OCI-LY3 (cell line): ENCODE measurements at regions not wholly inside any gene's neighbourhood (a gene's known extent, or its start where the extent isn't known, plus 50 kb on each side); places are given as distances from the start of the nearest gene placed in this dataset.

Source experiments
- H2AFZ ChIP-seq: fragments of 200-600, 300-600 bp; shearing (Covaris generic); 2 replicates; pipeline ENCODE4 v1.6.0; 2014; ENCODE audit warnings: antibody characterized with exemption, low read depth, low read length
- H3K27ac ChIP-seq: fragments of 200-600, 300-600 bp; sonication (generic); 2 replicates; pipeline ENCODE4 v1.5.1; 2014; ENCODE audit warnings: mild to moderate bottlenecking, low read length, moderate library complexity, mixed read lengths
- H3K27me3 ChIP-seq: fragments of 200-600, 300-600 bp; sonication (generic); 2 replicates; pipeline ENCODE4 v1.6.1; 2014; ENCODE audit warnings: low read depth, low read length, mixed read lengths
- H3K36me3 ChIP-seq: fragments of 200-600, 300-600 bp; sonication (generic); replicated peaks from 2 replicates; pipeline ENCODE3; 2014; ENCODE audit warnings: low read depth, low read length, mixed read lengths
- H3K4me1 ChIP-seq: fragments of 300-600, 200-600 bp; sonication (generic); 2 replicates; pipeline ENCODE4 v1.6.1; 2014; ENCODE audit warnings: low read length, mixed read lengths
- H3K4me2 ChIP-seq: fragments of 200-600, 300-600 bp; sonication (generic); 2 replicates; pipeline ENCODE4 v1.6.1; 2014; ENCODE audit warnings: low read length, mixed read lengths
- H3K4me3 ChIP-seq: fragments of 300-600, 200-600 bp; sonication (generic); 2 replicates; pipeline ENCODE4 v1.5.1; 2014; ENCODE audit warnings: antibody characterized with exemption, mild to moderate bottlenecking, low read length, moderate library complexity
- H3K79me2 ChIP-seq: fragments of 300-600, 200-600 bp; shearing (Covaris generic); 2 replicates; pipeline ENCODE4 v1.6.1; 2014; ENCODE audit warnings: mild to moderate bottlenecking, low read length, mixed read lengths
- H3K9ac ChIP-seq: fragments of 300-600, 200-600 bp; shearing (Covaris generic); 2 replicates; pipeline ENCODE4 v1.6.0; 2014; ENCODE audit warnings: mild to moderate bottlenecking, low read length, moderate library complexity
- H3K9me3 ChIP-seq: fragments of 200-600, 300-600 bp; shearing (Covaris generic); 2 replicates; pipeline ENCODE4 v1.6.1; 2014; ENCODE audit warnings: low read length, mixed read lengths; ENCODE audit not compliant: insufficient read depth
- H4K20me1 ChIP-seq: fragments of 200-600, 300-600 bp; sonication (generic); 2 replicates; pipeline ENCODE4 v1.6.1; 2016; ENCODE audit warnings: low read length, mixed read lengths; ENCODE audit not compliant: insufficient read depth
- EZH2phosphoT487 ChIP-seq: fragments of 200-600 bp; shearing (Covaris generic); IDR thresholded peaks from 2 replicates; pipeline ENCODE4 v1.6.1; 2018; ENCODE audit warnings: antibody characterized with exemption, mixed run types, low read depth
- TF ChIP-seq, protein P1 (sequence below): fragments of 200-600, 300-600 bp; sonication (generic); IDR thresholded peaks from 2 replicates; pipeline ENCODE4 v1.5.1; 2014; ENCODE audit warnings: antibody characterized with exemption, low read length, low read depth

DNA sequence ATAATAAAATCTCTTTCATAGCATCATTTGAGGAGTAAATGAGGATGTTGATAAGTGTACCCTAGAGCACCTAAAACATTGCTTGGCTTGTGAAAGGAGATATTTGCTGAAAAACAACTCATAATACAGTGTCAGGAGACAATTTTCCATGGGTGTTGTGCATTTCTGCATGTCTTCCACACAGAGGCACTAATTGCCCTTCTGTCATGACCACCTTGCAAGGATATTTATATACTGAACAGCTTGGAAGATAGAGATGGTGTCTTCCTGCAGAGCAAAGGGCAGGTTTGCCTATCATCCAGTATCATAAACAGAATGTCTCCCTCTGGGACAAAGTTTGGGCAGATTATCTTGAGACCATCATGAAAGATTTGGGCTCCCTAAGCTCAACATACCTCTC lies 495.2 kb upstream of the LRRN3 start:
- Histone ChIP-seq H3K9me3 (no peaks in the 10 kb centered on the region), H3K27ac (no peak overlapping the region), H2AFZ (no peak overlapping the region), H3K4me3 (no peak overlapping the region), H3K27me3 (no peaks in the 10 kb centered on the region), H3K4me2 (no peak overlapping the region), H3K79me2 (no peaks in the 10 kb centered on the region), H3K9ac (no peak overlapping the region), H3K36me3 (no peaks in the 10 kb centered on the region), H3K4me1 (no peaks in the 10 kb centered on the region), H4K20me1 (no peaks in the 10 kb centered on the region)
- TF ChIP-seq, protein P1, sequence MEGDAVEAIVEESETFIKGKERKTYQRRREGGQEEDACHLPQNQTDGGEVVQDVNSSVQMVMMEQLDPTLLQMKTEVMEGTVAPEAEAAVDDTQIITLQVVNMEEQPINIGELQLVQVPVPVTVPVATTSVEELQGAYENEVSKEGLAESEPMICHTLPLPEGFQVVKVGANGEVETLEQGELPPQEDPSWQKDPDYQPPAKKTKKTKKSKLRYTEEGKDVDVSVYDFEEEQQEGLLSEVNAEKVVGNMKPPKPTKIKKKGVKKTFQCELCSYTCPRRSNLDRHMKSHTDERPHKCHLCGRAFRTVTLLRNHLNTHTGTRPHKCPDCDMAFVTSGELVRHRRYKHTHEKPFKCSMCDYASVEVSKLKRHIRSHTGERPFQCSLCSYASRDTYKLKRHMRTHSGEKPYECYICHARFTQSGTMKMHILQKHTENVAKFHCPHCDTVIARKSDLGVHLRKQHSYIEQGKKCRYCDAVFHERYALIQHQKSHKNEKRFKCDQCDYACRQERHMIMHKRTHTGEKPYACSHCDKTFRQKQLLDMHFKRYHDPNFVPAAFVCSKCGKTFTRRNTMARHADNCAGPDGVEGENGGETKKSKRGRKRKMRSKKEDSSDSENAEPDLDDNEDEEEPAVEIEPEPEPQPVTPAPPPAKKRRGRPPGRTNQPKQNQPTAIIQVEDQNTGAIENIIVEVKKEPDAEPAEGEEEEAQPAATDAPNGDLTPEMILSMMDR = no peak
- TF ChIP-seq EZH2phosphoT487 = no peak

DNA sequence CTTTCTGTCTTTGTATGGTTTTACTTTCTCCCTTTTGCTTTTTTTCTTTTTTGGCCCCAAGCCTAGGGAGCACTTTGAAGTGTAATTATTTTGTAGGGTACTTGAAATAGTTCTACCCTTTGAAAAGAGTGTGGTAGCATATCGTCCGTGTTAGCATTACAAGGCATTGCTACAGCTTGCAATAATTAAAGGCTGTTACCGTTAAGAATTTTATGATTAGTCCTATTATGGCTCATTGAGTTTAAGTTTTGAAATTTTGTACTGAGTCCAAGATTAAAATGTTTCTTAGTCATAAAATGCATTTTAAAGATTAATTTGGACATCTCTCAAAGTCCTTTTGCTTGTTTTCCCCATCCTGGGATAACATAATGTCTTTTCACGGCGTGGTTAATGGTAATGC lies 490.0 kb upstream of the LRRN3 start:
- H3K27me3 ChIP-seq = no peaks in the 10 kb centered on the region
- no peaks in the 10 kb centered on the region for H3K36me3 ChIP-seq
- H4K20me1 ChIP-seq = no peaks in the 10 kb centered on the region
- no peaks in the 10 kb centered on the region for H3K9me3 ChIP-seq
- no peak overlapping the region for H2AFZ ChIP-seq
- no peak overlapping the region for H3K4me2 ChIP-seq
- H3K27ac ChIP-seq = no peak overlapping the region
- no peaks in the 10 kb centered on the region for H3K79me2 ChIP-seq
- no peak overlapping the region for H3K9ac ChIP-seq
- no peaks in the 10 kb centered on the region for H3K4me1 ChIP-seq
- no peak overlapping the region for H3K4me3 ChIP-seq
- no peak for TF ChIP-seq EZH2phosphoT487
- TF ChIP-seq, protein P1 = no peak

DNA sequence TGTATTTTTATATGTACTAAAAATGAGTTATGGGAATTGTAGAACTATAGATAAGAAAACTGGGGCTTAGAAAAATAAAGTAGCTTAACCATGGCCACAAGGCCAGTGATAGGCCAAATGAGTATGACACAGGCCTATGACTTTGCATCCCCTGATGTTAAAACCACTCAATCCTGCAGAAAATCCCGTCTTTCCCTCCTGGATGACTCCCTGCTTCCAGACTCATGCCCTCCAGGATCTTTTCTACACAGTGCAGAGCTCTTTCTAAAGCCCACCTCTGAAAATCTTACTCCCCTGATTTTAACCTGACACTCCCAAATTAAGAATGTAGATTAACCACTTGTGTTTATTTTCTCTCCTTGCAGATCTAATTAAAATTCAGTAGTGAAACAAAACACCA lies 489.2 kb upstream of the LRRN3 start:
- no peak overlapping the region for H3K27ac ChIP-seq
- no peak overlapping the region for H3K4me2 ChIP-seq
- no peaks in the 10 kb centered on the region for H4K20me1 ChIP-seq
- H3K4me3 ChIP-seq = no peak overlapping the region
- H3K4me1 ChIP-seq = no peaks in the 10 kb centered on the region
- no peak overlapping the region for H3K9ac ChIP-seq
- H2AFZ ChIP-seq = no peak overlapping the region
- no peaks in the 10 kb centered on the region for H3K27me3 ChIP-seq
- no peaks in the 10 kb centered on the region for H3K36me3 ChIP-seq
- H3K79me2 ChIP-seq = no peaks in the 10 kb centered on the region
- TF ChIP-seq, protein P1 = no peak
- TF ChIP-seq EZH2phosphoT487 = no peak
- no peaks in the 10 kb centered on the region for H3K9me3 ChIP-seq

DNA sequence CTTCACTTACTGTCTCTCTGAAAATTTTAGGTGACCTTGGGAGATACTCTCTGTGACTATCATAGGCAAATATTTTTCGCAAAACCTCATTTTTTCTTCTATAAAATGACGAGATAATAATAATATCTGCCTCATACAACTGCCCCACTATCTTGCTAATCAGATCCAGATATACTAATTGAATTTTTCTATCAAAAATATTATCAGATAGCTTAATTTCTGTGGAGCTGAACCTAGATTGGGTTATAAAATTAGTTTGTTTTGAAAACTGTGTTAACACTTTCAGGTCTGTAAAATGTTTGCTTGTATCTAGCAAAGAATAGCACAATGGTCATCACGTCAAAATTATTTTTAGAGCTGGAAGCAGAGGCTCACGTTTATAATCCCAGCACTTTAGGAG lies 486.7 kb upstream of the LRRN3 start:
- Histone ChIP-seq H3K9ac (no peak overlapping the region), H2AFZ (no peak overlapping the region), H3K4me3 (no peak overlapping the region), H3K27me3 (no peaks in the 10 kb centered on the region), H3K9me3 (no peaks in the 10 kb centered on the region), H3K36me3 (no peaks in the 10 kb centered on the region), H4K20me1 (no peaks in the 10 kb centered on the region), H3K4me1 (no peaks in the 10 kb centered on the region), H3K79me2 (no peaks in the 10 kb centered on the region), H3K4me2 (no peak overlapping the region), H3K27ac (no peak overlapping the region)
- TF ChIP-seq, protein P1 = no peak
- TF ChIP-seq EZH2phosphoT487 = no peak
